Natural killer cell (primary cell): ENCODE measurements at regions not wholly inside any gene's neighbourhood (a gene's known extent, or its start where the extent isn't known, plus 50 kb on each side); places are given as distances from the start of the nearest gene placed in this dataset.

Experiments
- ATAC-seq, 3 donors: fragments of 150-1000 bp in 2 of 3; fragments of 200-7000 bp in 1 of 3; cut with Tn5 transposase; 1 replicate in 1 of 3; 2 replicates in 2 of 3; pipeline ENCODE4 v1.10.0; 2021; ENCODE audit warnings: mild to moderate bottlenecking in 2 of 3, moderate library complexity in 2 of 3
- DNase-seq, 2 donors: peaks; one replicate each; pipeline versions ENCODE4 v3.0.0 to v3.0.0-alpha.2; 2013 to 2021; ENCODE audit warnings: mixed read lengths in 1 of 2
- H3K27ac ChIP-seq: one replicate; pipeline ENCODE4 v1.5.1; 2013; ENCODE audit warnings: mild to moderate bottlenecking, low read length
- H3K27me3 ChIP-seq: one replicate; pipeline ENCODE4 v1.6.1; 2013; ENCODE audit warnings: low read length; ENCODE audit not compliant: control insufficient read depth, insufficient read depth
- H3K36me3 ChIP-seq: one replicate; pipeline ENCODE4 v1.6.1; 2013; ENCODE audit warnings: low read length; ENCODE audit not compliant: control insufficient read depth, insufficient read depth
- H3K4me1 ChIP-seq: one replicate; pipeline ENCODE4 v1.6.1; 2013; ENCODE audit warnings: low read length; ENCODE audit not compliant: control insufficient read depth, insufficient read depth
- H3K4me3 ChIP-seq: one replicate; pipeline ENCODE4 v1.5.1; 2013; ENCODE audit warnings: low read length
- H3K9me3 ChIP-seq: one replicate; pipeline ENCODE4 v1.6.1; 2013; ENCODE audit warnings: low read length; ENCODE audit not compliant: control insufficient read depth, insufficient read depth
- H3K27ac Mint-ChIP-seq, 2 donors: one replicate each; pipeline ENCODE4 v1.8.0; 2022; ENCODE audit warnings: mild to moderate bottlenecking in 2 of 2, mixed read lengths in 2 of 2, moderate library complexity in 1 of 2
- H3K27me3 Mint-ChIP-seq, 2 donors: one replicate each; pipeline ENCODE4 v1.8.0; 2022; ENCODE audit warnings: low read depth in 2 of 2, mixed read lengths in 2 of 2
- H3K36me3 Mint-ChIP-seq: one replicate; pipeline ENCODE4 v1.8.0; 2022; ENCODE audit warnings: mixed read lengths
- H3K4me1 Mint-ChIP-seq, 2 donors: one replicate each; pipeline ENCODE4 v1.8.0; 2022; ENCODE audit warnings: mixed read lengths in 2 of 2
- H3K4me3 Mint-ChIP-seq: one replicate; pipeline ENCODE4 v1.8.0; 2022; ENCODE audit warnings: mild to moderate bottlenecking, moderate library complexity, mixed read lengths
- H3K9me3 Mint-ChIP-seq, 2 donors: one replicate each; pipeline ENCODE4 v1.8.0; 2022; ENCODE audit warnings: mixed read lengths in 2 of 2
- CTCF ChIP-seq: fragments of 200-600 bp; IDR thresholded peaks from one replicate; pipeline ENCODE4 v1.8.0; 2022; ENCODE audit warnings: antibody characterized with exemption
- WGBS: methylation state at CpG from one replicate; pipeline ENCODE4 v1.1.7; 2013; ENCODE audit warnings: missing lambda C conversion rate; ENCODE audit not compliant: insufficient coverage; 5-methylcytosine and 5-hydroxymethylcytosine counted together
- intact Hi-C: fragments of 100-400 bp; cut with micrococcal nuclease; formaldehyde crosslinking; loops from one replicate; pipeline ENCODE4 v1.14.2; 2022

GRCh38 chr6:134495203-134495889 is 177.4 kb upstream of the SGK1 start:
- WGBS = 67% methylated on average over 1 of the region's 1 CpG
- Mint-ChIP-seq H3K4me1 (no peaks in the 10 kb centered on the region), H3K4me3 (no peak overlapping the region), H3K9me3 (no peaks in the 10 kb centered on the region), H3K27ac (no peak overlapping the region), H3K36me3 (no peaks in the 10 kb centered on the region), H3K27me3 (peaks cover 0 to 10% of the 10 kb centered on the region in 2 donors)
- Histone ChIP-seq H3K27ac (no peak overlapping the region), H3K36me3 (no peaks in the 10 kb centered on the region), H3K27me3 (no peaks in the 10 kb centered on the region), H3K9me3 (no peaks in the 10 kb centered on the region), H3K4me1 (no peaks in the 10 kb centered on the region), H3K4me3 (no peak overlapping the region)
- no peak for ATAC-seq
- TF ChIP-seq CTCF = no peak
- intact Hi-C loops = no loop called here
- no peak for DNase-seq

GRCh38 chr6:134493789-134494188 is 175.9 kb upstream of the SGK1 start:
- no peaks in the 10 kb centered on the region for H3K27me3 ChIP-seq
- WGBS = 67% methylated on average over 2 of the region's 3 CpGs
- Mint-ChIP-seq H3K27me3 (peaks cover 0 to 10% of the 10 kb centered on the region in 2 donors), H3K4me1 (no peaks in the 10 kb centered on the region), H3K4me3 (no peak overlapping the region), H3K9me3 (no peaks in the 10 kb centered on the region), H3K27ac (no peak overlapping the region), H3K36me3 (no peaks in the 10 kb centered on the region)
- H3K36me3 ChIP-seq = no peaks in the 10 kb centered on the region
- H3K27ac ChIP-seq = no peak overlapping the region
- TF ChIP-seq CTCF = no peak
- DNase-seq = no peak
- intact Hi-C loops = no loop called here
- ATAC-seq = no peak
- no peaks in the 10 kb centered on the region for H3K4me1 ChIP-seq
- H3K4me3 ChIP-seq = no peak overlapping the region
- no peaks in the 10 kb centered on the region for H3K9me3 ChIP-seq

GRCh38 chr6:134491477-134491876 is 173.6 kb upstream of the SGK1 start:
- no peak for ATAC-seq
- Mint-ChIP-seq H3K4me3 (no peak overlapping the region), H3K9me3 (peaks cover 0 to 2% of the 10 kb centered on the region in 2 donors), H3K36me3 (no peaks in the 10 kb centered on the region), H3K27me3 (peaks cover 2 to 10% of the 10 kb centered on the region in 2 donors), H3K4me1 (no peaks in the 10 kb centered on the region), H3K27ac (no peak overlapping the region)
- Histone ChIP-seq H3K27me3 (no peaks in the 10 kb centered on the region), H3K36me3 (no peaks in the 10 kb centered on the region), H3K4me1 (no peaks in the 10 kb centered on the region), H3K27ac (no peak overlapping the region), H3K4me3 (no peak overlapping the region), H3K9me3 (no peaks in the 10 kb centered on the region)
- 94% methylated on average over 2 of the region's 2 CpGs for WGBS
- intact Hi-C loops = no loop called here
- no peak for TF ChIP-seq CTCF
- DNase-seq = no peak
